IPS-NIHi7 (cell line): ENCODE measurements at regions not wholly inside any gene's neighbourhood (a gene's known extent, or its start where the extent isn't known, plus 50 kb on each side); places are given as distances from the start of the nearest gene placed in this dataset.
"Not testable (repeated sequence)": the region's sequence is repeated elsewhere in the genome, so short reads cannot be mapped to it uniquely, and the experiment has no call there.

Source experiments
- DNase-seq: peaks from one replicate; pipeline ENCODE4 v3.0.0; 2012; ENCODE audit warnings: mixed read lengths; ENCODE audit errors: extremely low spot score

GRCh38 chr11:34794696-34795095, 121.5 kb downstream of the APIP start:
- no peak for DNase-seq

GRCh38 chr11:34793666-34794065, 122.5 kb downstream of the APIP start:
- DNase-seq, result no peak

GRCh38 chr11:34792814-34793258, 123.3 kb downstream of the APIP start:
- DNase-seq, result no peak

DNA sequence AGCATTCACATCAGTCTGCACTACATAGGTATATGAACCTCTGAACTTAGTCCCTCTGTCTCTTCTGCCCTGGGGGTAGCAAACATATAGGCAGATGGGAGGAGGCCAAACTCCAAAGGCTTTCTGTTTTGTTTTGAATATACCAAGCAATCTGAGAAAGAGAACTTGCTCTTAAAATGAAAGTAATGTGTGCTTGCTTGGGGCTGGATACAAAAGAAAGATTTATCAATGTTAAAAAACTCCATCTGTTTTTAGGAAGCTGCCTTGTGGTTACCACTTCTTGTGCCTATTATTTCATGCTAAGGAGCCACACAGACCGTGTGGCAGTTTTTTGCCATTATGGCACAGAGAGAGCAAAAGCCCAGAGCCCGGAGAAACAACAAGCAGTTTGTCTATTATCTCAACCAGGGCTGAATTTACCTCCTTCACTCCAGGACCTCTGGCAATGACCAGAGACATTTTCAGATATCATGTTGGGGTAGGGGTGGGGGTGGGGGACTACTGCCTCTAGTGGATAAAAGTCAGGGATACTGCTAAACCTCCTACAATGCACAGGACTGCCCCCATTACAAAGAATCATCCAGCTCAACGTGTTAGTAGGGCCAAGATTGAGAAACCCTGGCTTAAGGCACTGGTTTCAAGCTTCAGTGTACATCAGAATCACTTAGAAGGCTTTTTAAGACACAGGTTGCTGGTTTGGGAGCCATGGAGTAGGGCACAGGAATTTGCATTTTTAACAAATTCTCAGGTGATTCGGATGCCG, 124.2 kb downstream of the APIP start:
- peak; percentile 47 for DNase-seq

DNA sequence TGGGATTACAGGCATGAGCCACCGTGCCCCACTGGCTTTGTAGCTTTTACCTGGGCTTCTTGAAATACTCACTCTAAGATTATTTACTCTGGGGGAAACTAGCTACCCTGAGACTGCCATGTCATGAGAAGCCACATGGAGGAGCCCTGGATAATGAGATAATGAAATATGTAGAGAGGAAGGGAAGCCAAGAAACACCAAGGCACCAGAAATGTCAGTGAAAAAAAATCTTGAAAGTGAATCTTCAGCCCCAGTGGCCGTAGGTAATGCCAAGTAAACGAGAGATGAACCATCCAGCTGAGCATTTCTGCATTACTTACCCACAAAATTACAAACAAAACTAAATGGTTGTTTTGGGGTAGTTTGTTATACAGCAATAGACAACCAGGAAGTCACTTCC, 125.6 kb downstream of the APIP start:
- no peak for DNase-seq

- no peak for DNase-seq
These were observed 126.9 kb downstream of the APIP start for GRCh38 chr11:34789196-34789834.

DNA sequence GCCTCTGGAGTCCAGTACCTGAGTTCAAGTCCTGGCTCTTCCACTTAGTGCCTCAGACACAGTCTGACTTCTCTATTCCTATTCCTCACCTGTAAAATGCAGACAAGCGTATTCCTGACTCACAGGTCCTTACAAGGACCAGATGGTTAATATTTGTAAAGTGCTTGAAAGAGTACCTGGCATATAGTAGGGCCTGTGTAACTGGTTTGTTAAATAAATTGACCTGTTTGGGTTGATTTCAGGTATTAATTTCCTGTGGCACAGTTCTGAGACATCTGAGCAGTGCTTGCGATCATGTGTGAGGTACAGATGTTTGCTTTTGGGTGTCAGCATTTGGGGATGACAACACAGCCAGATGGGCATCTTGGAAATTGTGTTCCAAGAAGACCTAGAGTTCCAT, 127.5 kb downstream of the APIP start:
- DNase-seq, result no peak

- no peak for DNase-seq
These were observed 128.3 kb downstream of the APIP start for GRCh38 chr11:34787895-34788294.

GRCh38 chr11:34787348-34787747, 128.8 kb downstream of the APIP start:
- DNase-seq, result no peak

- DNase-seq, result no peak
These were observed 131.8 kb downstream of the APIP start for GRCh38 chr11:34784318-34784841.

DNA sequence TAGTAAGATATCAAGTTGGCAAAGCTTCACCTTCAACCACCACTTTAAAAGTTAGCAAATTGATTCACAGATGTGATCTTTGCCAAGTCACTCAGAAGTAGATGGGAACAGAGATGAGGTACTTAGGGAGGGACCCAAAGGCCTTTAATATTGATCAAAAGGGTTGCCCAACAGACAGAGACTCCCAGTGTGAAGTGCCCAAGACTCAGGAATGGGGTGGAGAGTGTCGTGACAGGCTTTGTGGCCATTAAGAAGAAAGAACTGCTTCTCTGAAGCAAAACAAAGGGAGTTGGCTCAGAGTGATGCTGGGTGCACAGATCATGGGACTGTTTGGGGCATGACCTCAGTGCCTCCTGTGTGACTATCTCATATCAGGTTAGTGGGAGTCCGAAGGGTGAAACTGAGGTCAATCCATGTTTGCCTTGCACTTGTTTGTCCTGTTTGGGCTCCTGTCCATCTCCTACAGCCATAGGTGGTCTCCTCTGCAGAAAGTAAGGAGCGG, 132.3 kb downstream of the APIP start:
- DNase-seq, result no peak

DNA sequence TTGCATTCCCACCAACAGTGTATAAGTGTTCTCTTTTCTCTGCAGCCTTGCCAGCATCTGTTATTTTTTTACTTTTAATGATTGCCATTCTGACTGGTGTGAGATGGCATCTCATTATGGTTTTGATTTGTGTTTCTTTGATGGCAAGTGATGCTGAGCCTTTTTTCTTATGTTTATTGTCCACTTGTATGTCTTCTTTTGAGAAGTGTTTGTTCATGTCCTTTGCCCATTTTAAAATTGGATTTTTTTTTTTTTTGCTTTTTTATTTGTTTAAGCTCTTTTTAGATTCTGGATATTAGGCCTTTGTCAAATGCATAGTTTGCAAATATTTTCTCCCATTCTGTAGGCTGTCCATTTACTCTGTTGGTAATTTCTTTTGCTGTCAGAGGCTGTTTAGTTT, 134.4 kb downstream of the APIP start:
- not testable (repeated sequence) for DNase-seq

- DNase-seq, result no peak
These were observed 140.7 kb downstream of the APIP start for GRCh38 chr11:34775417-34775888.

- DNase-seq, result no peak
These were observed 141.6 kb downstream of the APIP start for GRCh38 chr11:34774604-34775003.

- no peak for DNase-seq
These were observed 142.4 kb downstream of the APIP start for GRCh38 chr11:34773826-34774225.

DNA sequence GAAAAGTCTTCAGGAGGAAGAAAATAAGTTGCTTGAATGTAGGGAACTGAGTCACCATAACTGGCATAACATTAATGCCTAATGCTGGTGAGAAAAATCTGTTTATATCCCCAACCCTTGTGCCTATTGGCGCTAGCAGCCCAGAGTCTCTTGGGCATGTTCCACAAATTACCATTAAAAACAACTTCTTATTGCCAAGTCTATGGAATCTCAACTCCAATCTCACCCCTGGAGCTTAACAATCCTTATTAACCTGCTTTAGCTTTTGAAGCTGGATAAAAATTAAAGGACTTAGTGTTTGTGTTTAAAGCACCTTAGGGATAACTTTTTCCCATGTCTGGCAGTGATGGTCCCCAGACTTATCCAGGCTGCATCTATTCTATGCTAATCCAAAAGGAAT, 143.0 kb downstream of the APIP start:
- DNase-seq, result no peak

- DNase-seq, result no peak
These were observed 146.1 kb downstream of the APIP start for GRCh38 chr11:34770111-34770510.

DNA sequence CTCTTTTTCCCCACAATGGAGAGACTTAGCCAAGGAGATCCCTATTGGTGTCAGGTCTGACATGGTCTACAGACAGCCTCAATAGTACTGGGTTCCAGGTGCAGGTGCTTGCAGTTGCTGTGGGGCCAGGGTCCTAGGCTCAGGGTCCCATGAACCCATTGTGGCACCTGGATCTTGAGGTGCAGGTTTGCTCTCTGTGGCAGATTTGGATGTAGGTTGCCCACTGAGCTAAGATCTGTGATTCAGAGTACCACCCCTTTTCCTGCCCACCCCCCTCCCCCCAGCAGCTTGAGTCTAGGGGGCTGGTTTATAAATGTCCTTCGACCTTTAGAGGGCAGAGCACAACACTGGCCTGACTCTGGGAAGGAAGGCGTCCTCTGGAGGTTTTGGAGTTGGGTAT, 147.0 kb downstream of the APIP start:
- no peak for DNase-seq

GRCh38 chr11:34762625-34763024, 141.7 kb downstream of the EHF start:
- DNase-seq, result not testable (repeated sequence)

DNA sequence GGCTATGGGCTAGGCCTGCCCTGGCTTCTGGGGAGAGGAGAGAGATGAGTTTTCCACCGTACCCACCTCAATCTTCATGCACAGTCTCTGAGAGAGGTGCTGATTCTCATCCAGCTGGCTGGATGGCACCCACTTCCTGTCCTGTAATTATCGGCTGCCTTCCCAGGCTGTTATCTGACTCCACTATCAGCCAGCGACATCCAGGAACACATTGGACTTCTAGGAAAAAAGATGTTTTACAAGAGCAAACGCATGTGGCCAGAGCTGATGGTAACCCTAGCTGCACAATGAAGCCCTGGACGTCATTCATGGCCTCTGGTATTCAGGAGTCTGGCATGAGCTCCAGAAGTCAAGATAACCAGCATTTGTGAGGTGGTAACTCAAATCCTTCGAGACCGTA, 137.4 kb downstream of the EHF start:
- DNase-seq, result no peak

DNA sequence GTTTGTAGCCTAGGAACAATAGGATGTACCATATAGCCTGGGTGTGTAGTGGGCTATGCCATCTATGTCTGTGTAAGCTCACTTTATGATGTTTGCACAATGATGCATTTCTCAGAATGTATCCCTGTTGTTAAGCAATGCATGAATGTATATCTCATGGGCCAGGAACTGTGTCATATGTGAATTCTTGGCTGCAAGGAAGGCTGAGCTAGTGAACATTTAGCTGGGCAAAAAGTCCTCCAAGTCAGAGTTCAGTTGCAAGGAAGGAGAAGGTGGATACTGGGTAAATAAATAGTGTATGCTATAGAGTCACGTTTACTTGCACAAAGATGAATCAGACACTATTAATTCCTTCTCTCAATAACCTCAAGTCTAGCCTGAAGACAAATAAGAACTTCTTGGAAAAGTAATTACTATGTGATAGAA, 136.1 kb downstream of the EHF start:
- no peak for DNase-seq

DNA sequence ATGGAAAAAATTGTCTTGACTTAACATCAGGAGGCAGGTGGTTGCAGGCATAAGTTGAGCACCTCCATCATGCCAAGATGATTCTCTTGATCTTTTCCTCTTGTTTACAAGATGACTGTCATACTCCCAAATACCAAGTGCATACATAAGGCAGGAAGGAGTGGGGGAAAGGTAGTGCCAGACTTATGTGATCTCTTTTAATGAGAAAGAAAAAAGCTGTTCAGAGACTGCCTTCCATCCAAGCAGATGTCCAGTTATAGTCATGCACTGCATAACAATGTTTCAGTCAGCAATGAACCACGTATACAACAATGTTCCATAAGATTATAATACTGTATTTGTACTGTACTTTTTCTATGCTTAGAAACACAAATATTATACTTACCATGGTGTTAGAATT, 135.7 kb downstream of the EHF start:
- DNase-seq, result no peak

- DNase-seq, result no peak
These were observed 134.8 kb downstream of the EHF start for GRCh38 chr11:34755671-34756070.
